SK-N-SH treated with all-trans-retinoic acid at 6 μM for 48 hours (cell line): ENCODE measurements at regions not wholly inside any gene's neighbourhood (a gene's known extent, or its start where the extent isn't known, plus 50 kb on each side); places are given as distances from the start of the nearest gene placed in this dataset.

Experiments
- ATAC-seq: fragments of 200-7000 bp; cut with Tn5 transposase; 3 replicates; pipeline ENCODE4 v1.9.1; 2020; ENCODE audit warnings: mild to moderate bottlenecking, moderate library complexity
- ARNTL ChIP-seq: fragments of 450-650 bp; formaldehyde crosslinking; IDR thresholded peaks from 2 replicates; pipeline ENCODE4 v1.5.0; 2020; ENCODE audit warnings: low read depth, mild to moderate bottlenecking, moderate library complexity, borderline replicate concordance
- BACH2 ChIP-seq: fragments of 250-450 bp; sonication (Bioruptor Pico); IDR thresholded peaks from 2 replicates; pipeline ENCODE4 v1.9.0; 2021; ENCODE audit warnings: mild to moderate bottlenecking, borderline replicate concordance
- ESRRG ChIP-seq: fragments of 250-450 bp; sonication (Bioruptor Pico); IDR thresholded peaks from 2 replicates; pipeline ENCODE4 v1.6.1; 2021; ENCODE audit warnings: mild to moderate bottlenecking
- GLIS3 ChIP-seq: fragments of 250-450 bp; sonication (Bioruptor Pico); IDR thresholded peaks from 2 replicates; pipeline ENCODE4 v1.5.0; 2020; ENCODE audit warnings: mild to moderate bottlenecking, moderate library complexity
- ISL1 ChIP-seq: fragments of 250-450 bp; sonication (Bioruptor Pico); IDR thresholded peaks from 2 replicates; pipeline ENCODE4 v2.1.2; 2022; ENCODE audit warnings: mild to moderate bottlenecking, moderate library complexity
- POU6F1 ChIP-seq: fragments of 250-450 bp; sonication (Bioruptor Pico); IDR thresholded peaks from 2 replicates; pipeline ENCODE4 v1.8.0; 2021; ENCODE audit warnings: low read depth, mild to moderate bottlenecking, moderate library complexity, borderline replicate concordance
- RARB ChIP-seq: fragments of 250-450 bp; sonication (Bioruptor Pico); IDR thresholded peaks from 2 replicates; pipeline ENCODE4 v1.8.0; 2021; ENCODE audit warnings: mild to moderate bottlenecking, moderate library complexity
- SNAI2 ChIP-seq: fragments of 250-450 bp; sonication (Bioruptor Pico); IDR thresholded peaks from 2 replicates; pipeline ENCODE4 v1.5.0; 2020; ENCODE audit warnings: mild to moderate bottlenecking, moderate library complexity
- TCF4 ChIP-seq: fragments of 250-450 bp; sonication (Bioruptor Pico); IDR thresholded peaks from 2 replicates; pipeline ENCODE4 v1.8.0; 2021; ENCODE audit warnings: mild to moderate bottlenecking, moderate library complexity, borderline replicate concordance
- TOX ChIP-seq: fragments of 250-450 bp; sonication (Bioruptor Pico); IDR thresholded peaks from 2 replicates; pipeline ENCODE4 v1.8.0; 2021; ENCODE audit warnings: mild to moderate bottlenecking, moderate library complexity, borderline replicate concordance
- TSHZ2 ChIP-seq: fragments of 250-450 bp; sonication (Bioruptor Pico); IDR thresholded peaks from 2 replicates; pipeline ENCODE4 v1.5.0; 2020; ENCODE audit warnings: mild to moderate bottlenecking, moderate library complexity
- ZC3H10 ChIP-seq: fragments of 250-450 bp; sonication (Bioruptor Pico); IDR thresholded peaks from 2 replicates; pipeline ENCODE4 v1.5.1; 2021; ENCODE audit warnings: mild to moderate bottlenecking, moderate library complexity
- ZFP3 ChIP-seq: fragments of 250-450 bp; sonication (Bioruptor Pico); IDR thresholded peaks from 2 replicates; pipeline ENCODE4 v1.5.0; 2020; ENCODE audit warnings: mild to moderate bottlenecking, moderate library complexity
- ZFP30 ChIP-seq: fragments of 450-650 bp; formaldehyde crosslinking; IDR thresholded peaks from 2 replicates; pipeline ENCODE4 v1.5.0; 2022; ENCODE audit warnings: mild to moderate bottlenecking, moderate library complexity
- ZNF565 ChIP-seq: fragments of 450-650 bp; formaldehyde crosslinking; conservative IDR thresholded peaks from 2 replicates; pipeline ENCODE4 v1.5.0; 2020; ENCODE audit warnings: low read depth, mild to moderate bottlenecking, moderate library complexity
- ZNF70 ChIP-seq: fragments of 450-650 bp; formaldehyde crosslinking; IDR thresholded peaks from 2 replicates; pipeline ENCODE4 v1.5.0; 2020; ENCODE audit warnings: mild to moderate bottlenecking, moderate library complexity
- TF ChIP-seq, protein P1 (sequence below): fragments of 250-450 bp; sonication (Bioruptor Pico); IDR thresholded peaks from 2 replicates; pipeline ENCODE4 v1.5.1; 2021; ENCODE audit warnings: mild to moderate bottlenecking, moderate library complexity
- TF ChIP-seq, protein P2 (sequence below): fragments of 250-450 bp; sonication (Bioruptor Pico); IDR thresholded peaks from 2 replicates; pipeline ENCODE4 v1.8.0; 2020; ENCODE audit warnings: mild to moderate bottlenecking, moderate library complexity, borderline replicate concordance
- TF ChIP-seq, protein P3 (sequence below): fragments of 250-450 bp; sonication (Bioruptor Pico); IDR thresholded peaks from 2 replicates; pipeline ENCODE4 v1.5.1; 2020; ENCODE audit warnings: low read depth, mild to moderate bottlenecking, moderate library complexity

DNA sequence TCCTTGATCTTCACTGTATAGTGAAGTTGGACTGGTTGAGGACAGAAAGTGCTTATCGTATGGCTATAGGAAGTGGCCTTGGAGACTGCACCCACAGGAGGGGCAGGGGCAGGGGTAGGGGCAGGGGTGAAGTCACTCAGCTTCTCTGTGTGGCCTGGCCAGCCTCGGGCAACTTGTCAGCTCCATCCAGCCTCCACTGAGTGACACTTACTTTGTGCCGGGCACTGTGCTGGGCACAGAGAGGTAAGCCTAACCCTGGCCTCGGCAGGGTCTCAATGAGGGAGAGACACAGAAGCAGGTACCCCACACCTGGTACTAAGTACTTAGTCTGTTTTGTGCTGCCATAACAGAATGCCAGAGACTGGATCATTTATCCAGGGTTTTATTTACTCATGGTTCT lies 99.3 kb upstream of the CTBP2 start:
- TF ChIP-seq ZNF565 (CRISPR knock-in tag) (no peak), SNAI2 (no peak), ZNF70 (CRISPR knock-in tag) (no peak), ZC3H10 (no peak), BACH2 (CRISPR knock-in tag) (no peak), TCF4 (CRISPR knock-in tag) (no peak), TSHZ2 (CRISPR knock-in tag) (no peak), ISL1 (no peak), GLIS3 (no peak)
- TF ChIP-seq, protein P1, sequence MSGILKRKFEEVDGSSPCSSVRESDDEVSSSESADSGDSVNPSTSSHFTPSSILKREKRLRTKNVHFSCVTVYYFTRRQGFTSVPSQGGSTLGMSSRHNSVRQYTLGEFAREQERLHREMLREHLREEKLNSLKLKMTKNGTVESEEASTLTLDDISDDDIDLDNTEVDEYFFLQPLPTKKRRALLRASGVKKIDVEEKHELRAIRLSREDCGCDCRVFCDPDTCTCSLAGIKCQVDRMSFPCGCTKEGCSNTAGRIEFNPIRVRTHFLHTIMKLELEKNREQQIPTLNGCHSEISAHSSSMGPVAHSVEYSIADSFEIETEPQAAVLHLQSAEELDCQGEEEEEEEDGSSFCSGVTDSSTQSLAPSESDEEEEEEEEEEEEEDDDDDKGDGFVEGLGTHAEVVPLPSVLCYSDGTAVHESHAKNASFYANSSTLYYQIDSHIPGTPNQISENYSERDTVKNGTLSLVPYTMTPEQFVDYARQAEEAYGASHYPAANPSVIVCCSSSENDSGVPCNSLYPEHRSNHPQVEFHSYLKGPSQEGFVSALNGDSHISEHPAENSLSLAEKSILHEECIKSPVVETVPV (CRISPR knock-in tag): no peak
- TF ChIP-seq, protein P2, sequence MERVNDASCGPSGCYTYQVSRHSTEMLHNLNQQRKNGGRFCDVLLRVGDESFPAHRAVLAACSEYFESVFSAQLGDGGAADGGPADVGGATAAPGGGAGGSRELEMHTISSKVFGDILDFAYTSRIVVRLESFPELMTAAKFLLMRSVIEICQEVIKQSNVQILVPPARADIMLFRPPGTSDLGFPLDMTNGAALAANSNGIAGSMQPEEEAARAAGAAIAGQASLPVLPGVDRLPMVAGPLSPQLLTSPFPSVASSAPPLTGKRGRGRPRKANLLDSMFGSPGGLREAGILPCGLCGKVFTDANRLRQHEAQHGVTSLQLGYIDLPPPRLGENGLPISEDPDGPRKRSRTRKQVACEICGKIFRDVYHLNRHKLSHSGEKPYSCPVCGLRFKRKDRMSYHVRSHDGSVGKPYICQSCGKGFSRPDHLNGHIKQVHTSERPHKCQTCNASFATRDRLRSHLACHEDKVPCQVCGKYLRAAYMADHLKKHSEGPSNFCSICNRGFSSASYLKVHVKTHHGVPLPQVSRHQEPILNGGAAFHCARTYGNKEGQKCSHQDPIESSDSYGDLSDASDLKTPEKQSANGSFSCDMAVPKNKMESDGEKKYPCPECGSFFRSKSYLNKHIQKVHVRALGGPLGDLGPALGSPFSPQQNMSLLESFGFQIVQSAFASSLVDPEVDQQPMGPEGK (CRISPR knock-in tag): no peak
- TF ChIP-seq, all 23 proteins: peak for 0
- no peak for ATAC-seq

GRCh38 chr10:125258676-125259075 lies 98.3 kb upstream of the CTBP2 start:
- TF ChIP-seq, protein P3, sequence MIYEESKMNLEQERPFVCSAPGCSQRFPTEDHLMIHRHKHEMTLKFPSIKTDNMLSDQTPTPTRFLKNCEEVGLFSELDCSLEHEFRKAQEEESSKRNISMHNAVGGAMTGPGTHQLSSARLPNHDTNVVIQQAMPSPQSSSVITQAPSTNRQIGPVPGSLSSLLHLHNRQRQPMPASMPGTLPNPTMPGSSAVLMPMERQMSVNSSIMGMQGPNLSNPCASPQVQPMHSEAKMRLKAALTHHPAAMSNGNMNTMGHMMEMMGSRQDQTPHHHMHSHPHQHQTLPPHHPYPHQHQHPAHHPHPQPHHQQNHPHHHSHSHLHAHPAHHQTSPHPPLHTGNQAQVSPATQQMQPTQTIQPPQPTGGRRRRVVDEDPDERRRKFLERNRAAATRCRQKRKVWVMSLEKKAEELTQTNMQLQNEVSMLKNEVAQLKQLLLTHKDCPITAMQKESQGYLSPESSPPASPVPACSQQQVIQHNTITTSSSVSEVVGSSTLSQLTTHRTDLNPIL: no peak
- no peak for TF ChIP-seq ZNF70 (CRISPR knock-in tag)
- no peak for TF ChIP-seq ZFP30 (CRISPR knock-in tag)
- TF ChIP-seq ISL1: no peak
- no peak for TF ChIP-seq ZFP3
- no peak for TF ChIP-seq ESRRG
- no peak for TF ChIP-seq POU6F1 (CRISPR knock-in tag)
- TF ChIP-seq TCF4 (CRISPR knock-in tag): no peak
- no peak for TF ChIP-seq RARB

DNA sequence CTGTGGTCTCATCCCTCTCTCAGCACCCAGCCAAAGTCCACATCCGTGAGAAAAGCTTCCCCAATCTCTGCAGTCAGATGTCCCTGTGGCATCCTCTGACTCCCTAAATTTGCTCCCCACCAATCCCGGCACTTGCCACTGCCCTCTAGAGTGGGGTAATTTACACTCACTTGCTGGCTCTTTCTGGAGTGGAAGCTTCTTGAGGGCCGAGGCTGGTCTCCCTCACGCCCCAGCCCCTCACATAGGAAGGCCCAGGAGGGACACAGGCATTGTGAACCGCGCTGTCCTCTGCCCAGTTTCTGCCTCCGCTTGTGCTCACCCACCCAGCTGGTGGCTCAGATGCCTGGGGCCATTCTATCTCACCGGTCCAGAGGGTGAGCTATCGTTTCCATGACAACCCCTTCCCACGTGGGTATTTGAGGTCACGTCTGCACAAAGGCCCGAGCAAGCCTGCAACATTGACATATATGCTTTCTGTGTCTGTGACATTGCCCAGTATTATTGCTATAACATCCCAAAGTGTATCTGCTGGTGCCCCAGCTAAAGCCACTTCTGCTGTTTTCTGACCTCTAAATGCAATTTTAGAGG lies 97.3 kb upstream of the CTBP2 start:
- no peak for ATAC-seq

More at GRCh38 chr10:125258676-125259075, 98.3 kb upstream of the CTBP2 start:
- ATAC-seq: no peak

More for the DNA sequence above, 97.3 kb upstream of the CTBP2 start:
- TF ChIP-seq TOX: no peak
- no peak for TF ChIP-seq ARNTL
- TF ChIP-seq SNAI2: no peak
- no peak for TF ChIP-seq POU6F1 (CRISPR knock-in tag)
